B cell (primary cell): ENCODE measurements at regions not wholly inside any gene's neighbourhood (a gene's known extent, or its start where the extent isn't known, plus 50 kb on each side); places are given as distances from the start of the nearest gene placed in this dataset.

Experiments used
- ATAC-seq: fragments of 200-7000 bp; cut with Tn5 transposase; one replicate; pipeline ENCODE4 v1.10.0; 2021; ENCODE audit warnings: low read depth, mild to moderate bottlenecking, moderate number of reproducible peaks, moderate library complexity
- CTCF ChIA-PET: fragments of 350-600 bp; sonication (Branson Sonifier 250); formaldehyde crosslinking; loops from one replicate; lab custom pipeline; 2021; ENCODE audit warnings: antibody characterized with exemption, inconsistent platforms; lab: Charles Lee
- POLR2A ChIA-PET: fragments of 350-600 bp; sonication (Branson Sonifier 250); formaldehyde crosslinking; loops from one replicate; lab custom pipeline; 2021; ENCODE audit warnings: antibody characterized with exemption; lab: Charles Lee
- DNase-seq: peaks from one replicate; pipeline ENCODE4 v3.0.0; 2013
- H2AFZ ChIP-seq: 2 replicates; pipeline ENCODE4 v1.6.1; 2012; ENCODE audit warnings: mild to moderate bottlenecking, low read depth, low read length; ENCODE audit not compliant: insufficient read depth, poor library complexity, severe bottlenecking
- H3K27ac ChIP-seq, 2 donors: 1 replicate in 1 of 2; 2 replicates in 1 of 2; pipeline ENCODE4 v1.5.1; 2012 to 2013; ENCODE audit warnings: low read length in 2 of 2, mild to moderate bottlenecking in 2 of 2, moderate library complexity in 1 of 2
- H3K27me3 ChIP-seq, 4 experiments: fragments of 200-600 bp in 1 of 4; sonication (generic) in 1 of 4; replicated peaks in 1 of 4; 1 replicate in 2 of 4; 2 replicates in 2 of 4; pipeline versions ENCODE4 v1.6.1 to v1.7.0; 2013 to 2016; ENCODE audit warnings: low read length in 3 of 4, mild to moderate bottlenecking in 2 of 4, mixed read lengths in 1 of 4, moderate library complexity in 1 of 4; ENCODE audit not compliant: insufficient read depth in 4 of 4, control insufficient read depth in 3 of 4; ENCODE audit errors: control extremely low read depth in 1 of 4
- H3K36me3 ChIP-seq, 2 experiments: replicated peaks in 1 of 2; 1 replicate in 1 of 2; 2 replicates in 1 of 2; pipeline versions ENCODE4 v1.6.1 to v1.7.1; 2013; ENCODE audit warnings: low read length in 1 of 2; ENCODE audit not compliant: insufficient read depth in 2 of 2, control insufficient read depth in 1 of 2; ENCODE audit errors: control extremely low read depth in 1 of 2, extremely low read depth in 1 of 2
- H3K4me1 ChIP-seq, 2 donors: fragments of 200-600 bp in 1 of 2; sonication (generic) in 1 of 2; 1 replicate in 1 of 2; 2 replicates in 1 of 2; pipeline versions ENCODE4 v1.5.1 to v1.6.1; 2013 to 2017; ENCODE audit warnings: low read length in 2 of 2; ENCODE audit not compliant: control insufficient read depth in 2 of 2, insufficient read depth in 2 of 2
- H3K4me2 ChIP-seq: replicated peaks from 2 replicates; pipeline ENCODE3; 2012; ENCODE audit warnings: mild to moderate bottlenecking, low read depth, low read length; ENCODE audit not compliant: poor library complexity, severe bottlenecking
- H3K4me3 ChIP-seq, 5 experiments: fragments of 200-600 bp in 1 of 5; sonication (generic) in 1 of 5; 1 replicate in 3 of 5; 2 replicates in 2 of 5; pipeline versions ENCODE4 v1.5.1 to v1.7.0; 2011 to 2016; ENCODE audit warnings: low read length in 4 of 5, mild to moderate bottlenecking in 4 of 5, low read depth in 2 of 5, control low read depth in 1 of 5, moderate library complexity in 1 of 5; ENCODE audit not compliant: insufficient read depth in 1 of 5; ENCODE audit errors: control extremely low read depth in 1 of 5, extremely low read depth in 1 of 5
- H3K79me2 ChIP-seq: fragments of 200-600 bp; sonication (generic); one replicate; pipeline ENCODE4 v1.6.0; 2016; ENCODE audit warnings: low read length; ENCODE audit not compliant: control insufficient read depth, insufficient read depth
- H3K9ac ChIP-seq: fragments of 200-600 bp; sonication (generic); 2 replicates; pipeline ENCODE4 v1.6.1; 2017; ENCODE audit warnings: mild to moderate bottlenecking, low read length, moderate library complexity
- H3K9me3 ChIP-seq, 3 donors: one replicate each; pipeline versions ENCODE4 v1.6.1 to v1.7.1; 2013; ENCODE audit warnings: low read length in 2 of 3; ENCODE audit not compliant: control insufficient read depth in 2 of 3, insufficient read depth in 1 of 3; ENCODE audit errors: control extremely low read depth in 1 of 3
- H4K20me1 ChIP-seq: 2 replicates; pipeline ENCODE4 v1.6.0; 2012; ENCODE audit warnings: mild to moderate bottlenecking, low read length; ENCODE audit not compliant: insufficient read depth, control insufficient read depth, poor library complexity, severe bottlenecking
- H3K27ac Mint-ChIP-seq: one replicate; pipeline ENCODE4 v1.8.0; 2021; ENCODE audit warnings: mixed read lengths
- H3K27me3 Mint-ChIP-seq: one replicate; pipeline ENCODE4 v1.8.0; 2021; ENCODE audit warnings: mixed read lengths
- H3K4me1 Mint-ChIP-seq: one replicate; pipeline ENCODE4 v1.8.0; 2021; ENCODE audit warnings: mixed read lengths
- H3K4me3 Mint-ChIP-seq: one replicate; pipeline ENCODE4 v1.8.0; 2021; ENCODE audit warnings: mixed read lengths
- H3K9me3 Mint-ChIP-seq: one replicate; pipeline ENCODE4 v1.8.0; 2022; ENCODE audit warnings: mixed read lengths; ENCODE audit not compliant: insufficient read depth
- EZH2 ChIP-seq: IDR thresholded peaks from 2 replicates; pipeline ENCODE4 v1.6.1; 2012; ENCODE audit warnings: borderline replicate concordance, low read depth, mild to moderate bottlenecking, moderate library complexity, low read length; ENCODE audit not compliant: insufficient read depth, poor library complexity, severe bottlenecking
- WGBS: methylation state at CpG from one replicate; pipeline ENCODE4 v1.1.5; 2013; ENCODE audit warnings: missing lambda C conversion rate; ENCODE audit not compliant: insufficient coverage; 5-methylcytosine and 5-hydroxymethylcytosine counted together
- intact Hi-C: fragments of 100-400 bp; cut with micrococcal nuclease; formaldehyde crosslinking; loops from one replicate; pipeline ENCODE4 v1.10.0; 2022
- TF ChIP-seq, protein P1 (sequence below): fragments of 200-600 bp; IDR thresholded peaks from one replicate; pipeline ENCODE4 v1.8.0; 2022; ENCODE audit warnings: antibody characterized with exemption, mild to moderate bottlenecking

- no peak overlapping the region for H3K4me3 Mint-ChIP-seq
- intact Hi-C loops: no loop called here
- H3K27ac Mint-ChIP-seq: no peak overlapping the region
- H3K9me3 Mint-ChIP-seq: no peaks in the 10 kb centered on the region
- Histone ChIP-seq H3K27me3 (no peaks in the 10 kb centered on the region), H4K20me1 (no peaks in the 10 kb centered on the region), H3K4me3 (no peak overlapping the region), H3K79me2 (no peaks in the 10 kb centered on the region), H3K9me3 (no peaks in the 10 kb centered on the region), H3K9ac (no peak overlapping the region), H3K4me1 (no peaks in the 10 kb centered on the region), H3K4me2 (no peak overlapping the region), H2AFZ (no peak overlapping the region), H3K27ac (no peak overlapping the region), H3K36me3 (no peaks in the 10 kb centered on the region)
- no peak for TF ChIP-seq EZH2
- DNase-seq (no peak), ATAC-seq (no peak)
- no peaks in the 10 kb centered on the region for H3K27me3 Mint-ChIP-seq
- POLR2A ChIA-PET: no interaction called here
- no CpG with 5 or more reads among the region's 3 CpGs for WGBS
- CTCF ChIA-PET: no interaction called here
- H3K4me1 Mint-ChIP-seq: no peaks in the 10 kb centered on the region
Observed at GRCh38 chrX:150100261-150100660, 162.0 kb upstream of the EOLA2 start.

DNA sequence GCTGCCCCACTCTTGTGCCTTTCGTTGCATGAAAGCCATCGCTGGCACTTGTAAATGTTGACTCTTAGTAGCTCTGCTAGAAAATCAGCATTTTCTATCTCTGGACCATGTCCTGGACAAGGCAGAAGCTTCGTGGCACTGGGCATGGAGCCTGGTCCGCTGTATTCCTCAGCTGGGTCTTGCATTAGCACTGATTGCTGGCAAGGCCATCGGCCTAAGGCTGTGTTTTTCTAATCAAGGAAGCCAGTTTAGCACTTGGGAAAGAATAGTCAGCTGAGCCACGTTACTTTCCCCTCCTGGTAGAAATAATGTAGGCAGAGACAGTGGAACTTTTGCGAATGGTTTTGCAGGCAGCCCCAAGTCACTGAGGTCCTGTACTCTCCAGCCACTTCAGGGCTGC lies 180.2 kb upstream of the EOLA2 start:
- peaks cover 2% of the 10 kb centered on the region for H3K27me3 Mint-ChIP-seq
- no peak overlapping the region for H3K9ac ChIP-seq
- H3K79me2 ChIP-seq: no peaks in the 10 kb centered on the region
- no peak overlapping the region for H3K27ac Mint-ChIP-seq
- no peak overlapping the region for H3K4me3 ChIP-seq
- no peaks in the 10 kb centered on the region for H3K9me3 Mint-ChIP-seq
- H3K4me1 Mint-ChIP-seq: no peaks in the 10 kb centered on the region
- no peak overlapping the region for H3K27ac ChIP-seq
- no peak overlapping the region for H3K4me2 ChIP-seq
- H2AFZ ChIP-seq: no peak overlapping the region
- DNase-seq (no peak), ATAC-seq (no peak)
- H3K27me3 ChIP-seq: peaks cover 0 to 3% (median 0%) of the 10 kb centered on the region in 4 experiments
- WGBS: 91% methylated on average over 4 of the region's 7 CpGs
- intact Hi-C loops: no loop called here
- H3K9me3 ChIP-seq: no peaks in the 10 kb centered on the region
- H3K36me3 ChIP-seq: no peaks in the 10 kb centered on the region
- ChIA-PET POLR2A (no interaction called here), CTCF (no interaction called here)
- H3K4me1 ChIP-seq: no peaks in the 10 kb centered on the region
- no peak overlapping the region for H3K4me3 Mint-ChIP-seq
- no peaks in the 10 kb centered on the region for H4K20me1 ChIP-seq
- no peak for TF ChIP-seq EZH2
- TF ChIP-seq, protein P1, sequence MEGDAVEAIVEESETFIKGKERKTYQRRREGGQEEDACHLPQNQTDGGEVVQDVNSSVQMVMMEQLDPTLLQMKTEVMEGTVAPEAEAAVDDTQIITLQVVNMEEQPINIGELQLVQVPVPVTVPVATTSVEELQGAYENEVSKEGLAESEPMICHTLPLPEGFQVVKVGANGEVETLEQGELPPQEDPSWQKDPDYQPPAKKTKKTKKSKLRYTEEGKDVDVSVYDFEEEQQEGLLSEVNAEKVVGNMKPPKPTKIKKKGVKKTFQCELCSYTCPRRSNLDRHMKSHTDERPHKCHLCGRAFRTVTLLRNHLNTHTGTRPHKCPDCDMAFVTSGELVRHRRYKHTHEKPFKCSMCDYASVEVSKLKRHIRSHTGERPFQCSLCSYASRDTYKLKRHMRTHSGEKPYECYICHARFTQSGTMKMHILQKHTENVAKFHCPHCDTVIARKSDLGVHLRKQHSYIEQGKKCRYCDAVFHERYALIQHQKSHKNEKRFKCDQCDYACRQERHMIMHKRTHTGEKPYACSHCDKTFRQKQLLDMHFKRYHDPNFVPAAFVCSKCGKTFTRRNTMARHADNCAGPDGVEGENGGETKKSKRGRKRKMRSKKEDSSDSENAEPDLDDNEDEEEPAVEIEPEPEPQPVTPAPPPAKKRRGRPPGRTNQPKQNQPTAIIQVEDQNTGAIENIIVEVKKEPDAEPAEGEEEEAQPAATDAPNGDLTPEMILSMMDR: no peak
